ENCODE measurements at regions not wholly inside any gene's neighbourhood (a gene's known extent, or its start where the extent isn't known, plus 50 kb on each side); places are given as distances from the start of the nearest gene placed in this dataset.

DNA sequence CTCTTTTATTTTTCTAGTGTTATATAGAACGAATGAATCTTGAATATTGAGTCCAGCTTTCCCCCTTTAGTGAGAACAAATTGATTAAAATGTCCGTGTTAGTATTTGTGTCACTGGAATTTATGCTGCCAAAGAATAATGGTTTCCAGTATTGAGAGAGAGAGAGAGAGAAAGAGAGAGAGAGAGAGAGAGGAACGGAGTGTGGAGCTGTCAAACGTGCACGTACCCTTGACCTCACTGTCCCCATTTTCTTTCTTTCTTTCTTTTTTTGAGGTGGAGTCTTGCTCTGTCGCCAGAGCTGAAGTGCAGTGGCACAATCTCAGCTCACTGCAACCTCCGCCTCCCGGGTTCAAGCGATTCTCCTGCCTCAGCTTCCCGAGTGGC, 70.9 kb upstream of the GREM2 start:
- no peak overlapping the region for H3K4me3 ChIP-seq (ENCODE audit: low read length)
- DNase-seq (ENCODE audit: low read depth, low spot score): no peak

DNA sequence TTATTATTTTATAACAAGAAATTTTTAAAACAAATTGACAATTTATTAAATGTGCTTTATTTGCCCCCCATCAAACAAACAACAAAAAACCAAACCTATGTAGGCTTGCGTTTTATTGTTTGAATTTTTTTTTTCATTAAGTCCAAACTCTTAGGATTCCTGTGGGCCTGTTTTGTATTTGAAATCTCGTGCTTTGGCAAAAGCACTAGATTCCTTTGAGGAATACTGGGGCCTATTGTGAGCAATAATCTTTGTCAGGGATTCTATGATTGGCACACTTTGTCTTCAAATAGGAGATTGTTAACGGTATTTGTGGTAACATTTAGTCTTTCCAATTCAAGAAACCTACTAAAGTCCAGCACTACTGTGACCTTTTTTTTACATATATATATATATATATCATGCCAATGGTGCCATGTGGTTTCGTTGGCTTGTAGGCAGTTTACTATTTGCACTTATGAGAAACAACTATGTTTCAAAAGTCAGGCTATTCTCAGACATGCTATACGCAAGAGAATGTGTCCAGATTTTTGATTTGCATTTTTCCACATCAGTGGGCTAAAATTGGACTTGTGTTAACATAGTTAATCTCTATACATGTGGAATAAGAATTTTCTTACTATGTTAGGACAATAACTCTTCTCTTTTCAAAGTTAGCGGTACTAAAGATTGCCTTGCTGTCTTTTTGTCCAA, 70.4 kb upstream of the GREM2 start:
- DNase-seq (ENCODE audit: low read depth, low spot score): no peak
- H3K4me3 ChIP-seq (ENCODE audit: low read length): no peak overlapping the region

GRCh38 chr1:240672132-240672811, 60.3 kb upstream of the GREM2 start:
- no peak overlapping the region for H3K4me3 ChIP-seq (ENCODE audit: low read length)
- no peak for DNase-seq (ENCODE audit: low read depth, low spot score)

- H3K4me3 ChIP-seq (ENCODE audit: low read length): no peak overlapping the region
- DNase-seq (ENCODE audit: low read depth, low spot score): no peak
Observed at GRCh38 chr1:240667351-240667750, 55.4 kb upstream of the GREM2 start.

GRCh38 chr1:240666568-240667198, 54.7 kb upstream of the GREM2 start:
- DNase-seq (ENCODE audit: low read depth, low spot score): peak; percentile 49
- H3K4me3 ChIP-seq (ENCODE audit: low read length): no peak overlapping the region

- DNase-seq (ENCODE audit: low read depth, low spot score): no peak
Observed at GRCh38 chr1:240663169-240663879, 51.4 kb upstream of the GREM2 start.

More at GRCh38 chr1:240663169-240663879, 51.4 kb upstream of the GREM2 start:
- H3K4me3 ChIP-seq (ENCODE audit: low read length): no peak overlapping the region
